Lower lobe of right lung (tissue), 2 donors: ENCODE measurements at regions not wholly inside any gene's neighbourhood (a gene's known extent, or its start where the extent isn't known, plus 50 kb on each side); places are given as distances from the start of the nearest gene placed in this dataset.

ENCODE experiments used
- ATAC-seq, 2 donors: fragments of 200-7000 bp; cut with Tn5 transposase; one replicate each; pipeline ENCODE4 v1.9.1; 2020 to 2022; ENCODE audit warnings: mild to moderate bottlenecking in 2 of 2, moderate library complexity in 2 of 2
- DNase-seq: peaks from one replicate; pipeline ENCODE4 v3.0.0-alpha.2; 2020
- H3K27ac ChIP-seq: fragments of 200-600 bp; one replicate; pipeline ENCODE4 v1.8.0; 2022
- H3K27me3 ChIP-seq: fragments of 200-600 bp; one replicate; pipeline ENCODE4 v1.8.0; 2022; ENCODE audit warnings: low read depth
- H3K36me3 ChIP-seq: fragments of 200-600 bp; one replicate; pipeline ENCODE4 v1.8.0; 2022; ENCODE audit warnings: mild to moderate bottlenecking
- H3K4me1 ChIP-seq: fragments of 200-600 bp; one replicate; pipeline ENCODE4 v1.8.0; 2022
- H3K4me3 ChIP-seq: fragments of 200-600 bp; one replicate; pipeline ENCODE4 v1.8.0; 2022; ENCODE audit warnings: mild to moderate bottlenecking
- H3K9me3 ChIP-seq: fragments of 200-600 bp; one replicate; pipeline ENCODE4 v1.8.0; 2022
- intact Hi-C: fragments of 100-400 bp; cut with DNase I; formaldehyde crosslinking; loops from one replicate; pipeline ENCODE4 v1.11.0; 2022
- TF ChIP-seq, protein P1 (sequence below): fragments of 200-600 bp; IDR thresholded peaks from one replicate; pipeline ENCODE4 v1.8.0; 2022; ENCODE audit warnings: antibody characterized with exemption, mild to moderate bottlenecking
- donor health status: DM: no; HTN: yes; CAD: no; lungs with severe emphysema.

DNA sequence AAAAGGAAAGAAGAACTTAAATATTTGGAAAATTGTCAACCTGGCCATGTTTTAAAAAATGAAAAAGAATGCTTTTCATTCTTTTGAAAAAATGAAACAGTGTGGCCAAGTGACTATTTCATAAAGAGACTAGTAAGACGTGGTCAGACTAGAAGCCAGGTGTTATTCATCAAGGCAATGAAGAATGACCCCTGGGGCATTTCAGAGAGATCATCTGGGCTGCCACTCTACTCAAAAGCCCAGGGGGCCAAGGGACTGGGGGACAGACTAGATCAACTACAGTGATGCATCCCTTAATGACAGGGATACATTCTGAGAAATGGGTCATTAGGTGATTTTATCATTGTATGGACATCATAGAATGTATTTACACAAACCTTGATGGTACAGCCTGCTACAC lies 199.4 kb downstream of the STK31 start:
- ATAC-seq: no peak
- Histone ChIP-seq H3K27ac (no peak overlapping the region), H3K4me1 (no peaks in the 10 kb centered on the region), H3K4me3 (no peak overlapping the region), H3K27me3 (no peaks in the 10 kb centered on the region), H3K9me3 (no peaks in the 10 kb centered on the region), H3K36me3 (no peaks in the 10 kb centered on the region)
- intact Hi-C loops: no loop called here
- no peak for DNase-seq
- TF ChIP-seq, protein P1, sequence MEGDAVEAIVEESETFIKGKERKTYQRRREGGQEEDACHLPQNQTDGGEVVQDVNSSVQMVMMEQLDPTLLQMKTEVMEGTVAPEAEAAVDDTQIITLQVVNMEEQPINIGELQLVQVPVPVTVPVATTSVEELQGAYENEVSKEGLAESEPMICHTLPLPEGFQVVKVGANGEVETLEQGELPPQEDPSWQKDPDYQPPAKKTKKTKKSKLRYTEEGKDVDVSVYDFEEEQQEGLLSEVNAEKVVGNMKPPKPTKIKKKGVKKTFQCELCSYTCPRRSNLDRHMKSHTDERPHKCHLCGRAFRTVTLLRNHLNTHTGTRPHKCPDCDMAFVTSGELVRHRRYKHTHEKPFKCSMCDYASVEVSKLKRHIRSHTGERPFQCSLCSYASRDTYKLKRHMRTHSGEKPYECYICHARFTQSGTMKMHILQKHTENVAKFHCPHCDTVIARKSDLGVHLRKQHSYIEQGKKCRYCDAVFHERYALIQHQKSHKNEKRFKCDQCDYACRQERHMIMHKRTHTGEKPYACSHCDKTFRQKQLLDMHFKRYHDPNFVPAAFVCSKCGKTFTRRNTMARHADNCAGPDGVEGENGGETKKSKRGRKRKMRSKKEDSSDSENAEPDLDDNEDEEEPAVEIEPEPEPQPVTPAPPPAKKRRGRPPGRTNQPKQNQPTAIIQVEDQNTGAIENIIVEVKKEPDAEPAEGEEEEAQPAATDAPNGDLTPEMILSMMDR: no peak

DNA sequence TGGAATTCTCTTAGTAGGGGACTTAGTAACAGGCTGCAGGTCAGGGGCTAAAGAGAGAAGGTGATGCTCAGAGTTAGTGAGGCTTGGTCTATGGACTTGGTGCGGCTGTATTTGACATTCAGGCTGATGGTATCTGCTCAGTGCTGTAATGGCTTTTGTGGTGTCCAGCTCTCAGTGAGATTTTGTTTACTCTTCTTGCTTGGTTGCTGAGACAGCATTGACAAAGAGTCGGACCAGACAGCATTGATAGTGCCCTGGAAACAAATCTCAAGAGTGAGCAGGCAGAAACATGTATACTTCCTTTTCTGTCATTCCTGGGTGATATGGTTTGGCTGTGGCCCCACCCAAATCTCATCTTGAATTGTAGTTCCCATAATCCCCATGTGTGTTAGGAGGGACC lies 202.0 kb downstream of the STK31 start:
- no peak for DNase-seq
- Histone ChIP-seq H3K4me1 (no peaks in the 10 kb centered on the region), H3K27ac (no peak overlapping the region), H3K27me3 (no peaks in the 10 kb centered on the region), H3K9me3 (no peaks in the 10 kb centered on the region), H3K36me3 (no peaks in the 10 kb centered on the region), H3K4me3 (no peak overlapping the region)
- intact Hi-C loops: no loop called here
- no peak for ATAC-seq
- TF ChIP-seq, protein P1: no peak

DNA sequence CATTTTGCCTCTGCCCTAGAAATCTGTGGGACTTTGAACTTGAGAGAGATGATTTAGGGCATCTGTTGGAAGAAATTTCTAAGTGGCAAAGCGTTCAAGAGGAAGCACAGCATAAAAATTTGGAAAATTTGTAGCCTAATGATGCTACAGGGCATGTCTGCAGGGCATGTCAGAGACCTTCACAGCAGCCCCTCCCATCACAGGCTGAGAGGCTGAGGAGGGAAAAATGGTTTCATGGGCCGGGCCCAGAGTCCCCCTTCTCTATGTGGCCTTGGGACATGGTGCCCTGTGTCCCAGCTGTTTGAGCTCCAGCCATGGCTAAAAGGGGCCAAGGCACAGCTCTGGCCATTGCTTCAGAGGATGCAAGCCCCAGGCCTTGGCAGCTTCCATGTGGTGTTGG lies 203.0 kb downstream of the STK31 start:
- H3K4me1 ChIP-seq: no peaks in the 10 kb centered on the region
- no peaks in the 10 kb centered on the region for H3K27me3 ChIP-seq
- no peak overlapping the region for H3K4me3 ChIP-seq
- no peaks in the 10 kb centered on the region for H3K9me3 ChIP-seq
- intact Hi-C loops: no loop called here
- ATAC-seq (no peak), DNase-seq (no peak)
- no peaks in the 10 kb centered on the region for H3K36me3 ChIP-seq
- TF ChIP-seq, protein P1: no peak
- no peak overlapping the region for H3K27ac ChIP-seq

DNA sequence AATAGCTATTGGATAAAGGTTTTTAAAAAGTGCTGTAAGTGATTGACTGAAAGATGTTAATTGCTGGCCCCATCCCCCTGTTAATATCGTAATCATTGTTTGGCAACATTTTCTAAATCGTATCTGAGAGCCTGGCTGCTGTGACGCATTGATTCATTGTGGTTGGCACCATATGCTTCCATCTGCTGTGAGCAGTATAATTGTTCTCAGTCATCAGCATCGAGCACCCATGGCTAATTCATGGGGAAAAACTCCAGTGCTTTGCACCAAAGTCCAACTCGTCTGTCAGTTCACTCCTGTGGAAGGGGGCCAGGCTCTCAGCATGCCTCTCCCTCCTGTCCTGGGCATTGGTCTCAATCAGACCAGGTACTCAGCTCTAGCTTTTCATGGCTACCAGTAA lies 205.2 kb downstream of the STK31 start:
- intact Hi-C loops: no loop called here
- ATAC-seq (no peak), DNase-seq (no peak)
- Histone ChIP-seq H3K9me3 (no peaks in the 10 kb centered on the region), H3K27me3 (no peaks in the 10 kb centered on the region), H3K36me3 (no peaks in the 10 kb centered on the region), H3K4me1 (no peaks in the 10 kb centered on the region), H3K4me3 (no peak overlapping the region), H3K27ac (no peak overlapping the region)
- TF ChIP-seq, protein P1: no peak

DNA sequence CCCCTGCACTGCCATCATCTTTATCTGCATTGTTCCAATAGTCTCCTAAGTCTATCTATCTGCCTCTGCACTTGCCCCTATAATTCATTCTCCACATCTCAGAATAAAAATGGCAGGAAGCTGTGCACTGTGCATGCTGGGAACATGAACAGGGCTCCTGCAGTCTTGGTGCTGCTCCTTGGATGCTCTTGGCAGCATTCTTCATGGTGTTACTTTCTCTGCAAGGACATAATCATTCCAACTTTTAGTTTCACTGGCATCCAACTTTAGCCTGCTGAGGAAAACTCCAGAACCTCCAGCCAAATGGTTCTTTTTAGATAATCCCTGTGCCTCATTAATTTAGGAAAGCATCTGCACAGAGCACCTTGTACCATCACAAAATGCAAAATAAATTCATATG lies 208.3 kb downstream of the STK31 start:
- no peaks in the 10 kb centered on the region for H3K4me1 ChIP-seq
- TF ChIP-seq, protein P1: no peak
- no peak overlapping the region for H3K27ac ChIP-seq
- no peaks in the 10 kb centered on the region for H3K27me3 ChIP-seq
- no peaks in the 10 kb centered on the region for H3K36me3 ChIP-seq
- ATAC-seq (no peak), DNase-seq (no peak)
- H3K4me3 ChIP-seq: no peak overlapping the region
- intact Hi-C loops: no loop called here
- no peaks in the 10 kb centered on the region for H3K9me3 ChIP-seq

DNA sequence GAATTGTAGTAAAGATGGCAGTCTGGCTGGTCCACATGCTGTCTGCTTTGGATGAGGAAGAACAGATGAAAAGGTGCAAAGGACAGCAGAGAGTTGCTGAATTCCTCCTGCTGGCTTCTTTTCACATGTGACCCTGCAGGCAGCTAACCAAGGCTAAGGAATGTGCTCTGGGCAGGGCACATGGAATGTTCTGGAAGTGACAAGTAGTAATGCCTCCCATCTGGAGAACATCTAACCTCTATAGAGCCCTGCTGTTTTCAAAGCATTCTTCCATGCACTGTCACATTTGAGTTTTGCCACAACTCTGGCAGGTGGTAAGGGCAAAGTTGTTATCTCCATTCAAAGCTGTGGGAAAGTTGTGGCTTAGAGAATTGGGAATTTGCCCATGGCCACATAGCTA lies 208.8 kb downstream of the STK31 start:
- no peaks in the 10 kb centered on the region for H3K36me3 ChIP-seq
- peak in 1 of 2 donors; percentile 15 for ATAC-seq
- no peak for DNase-seq
- intact Hi-C loops: no loop called here
- H3K4me1 ChIP-seq: no peaks in the 10 kb centered on the region
- TF ChIP-seq, protein P1: no peak
- no peaks in the 10 kb centered on the region for H3K9me3 ChIP-seq
- no peak overlapping the region for H3K4me3 ChIP-seq
- H3K27me3 ChIP-seq: no peaks in the 10 kb centered on the region
- no peak overlapping the region for H3K27ac ChIP-seq
